DMS 273 (cell line): ENCODE measurements at regions not wholly inside any gene's neighbourhood (a gene's known extent, or its start where the extent isn't known, plus 50 kb on each side); places are given as distances from the start of the nearest gene placed in this dataset.
"Not testable (repeated sequence)": the region's sequence is repeated elsewhere in the genome, so short reads cannot be mapped to it uniquely, and the experiment has no call there.

Experiments
- DNase-seq: peaks from one replicate; lab custom pipeline; 2025; ENCODE audit not compliant: unreplicated experiment; lab: John Stamatoyannopoulos, UW

DNA sequence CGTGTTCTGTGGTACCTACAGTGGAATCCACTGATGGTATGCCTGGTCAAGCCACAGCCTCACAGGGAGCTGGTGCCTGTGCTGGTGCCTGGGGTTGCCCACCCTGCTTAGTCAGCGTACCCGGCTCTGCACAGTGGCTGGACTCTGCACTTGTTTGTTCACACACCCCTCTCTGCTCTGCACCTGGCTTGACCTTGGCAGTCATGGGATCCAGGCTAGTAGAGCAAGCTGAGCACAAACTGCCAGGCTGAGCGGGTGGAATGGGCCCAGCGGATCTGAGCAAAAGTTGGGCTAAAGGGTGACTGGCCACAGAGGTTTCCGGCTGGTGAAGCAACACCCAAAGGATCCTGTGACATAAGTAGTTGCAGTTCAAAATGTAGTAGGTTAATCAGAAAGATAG, 163.5 kb downstream of the CDH19 start:
- DNase-seq, result no peak

DNA sequence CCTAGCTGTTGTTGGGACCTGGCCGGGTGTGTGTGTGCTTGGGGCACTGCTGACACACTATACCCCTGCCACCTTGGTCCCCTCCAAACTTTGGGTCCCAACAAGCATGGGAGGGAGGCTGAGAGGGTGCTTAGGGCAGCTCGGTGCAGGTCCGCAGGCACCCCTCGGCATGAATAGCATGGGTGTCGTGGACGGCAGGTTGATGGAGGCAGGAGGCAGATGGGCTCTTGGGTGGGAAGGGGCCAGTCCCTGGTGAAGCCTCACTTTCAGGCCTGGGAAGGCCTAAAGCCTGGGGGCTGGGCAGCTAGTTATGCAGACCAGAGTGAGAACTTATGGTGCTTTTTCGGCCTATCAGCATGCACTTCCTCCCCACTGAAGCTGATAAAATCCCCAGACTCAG, 164.2 kb downstream of the CDH19 start:
- no peak for DNase-seq

DNA sequence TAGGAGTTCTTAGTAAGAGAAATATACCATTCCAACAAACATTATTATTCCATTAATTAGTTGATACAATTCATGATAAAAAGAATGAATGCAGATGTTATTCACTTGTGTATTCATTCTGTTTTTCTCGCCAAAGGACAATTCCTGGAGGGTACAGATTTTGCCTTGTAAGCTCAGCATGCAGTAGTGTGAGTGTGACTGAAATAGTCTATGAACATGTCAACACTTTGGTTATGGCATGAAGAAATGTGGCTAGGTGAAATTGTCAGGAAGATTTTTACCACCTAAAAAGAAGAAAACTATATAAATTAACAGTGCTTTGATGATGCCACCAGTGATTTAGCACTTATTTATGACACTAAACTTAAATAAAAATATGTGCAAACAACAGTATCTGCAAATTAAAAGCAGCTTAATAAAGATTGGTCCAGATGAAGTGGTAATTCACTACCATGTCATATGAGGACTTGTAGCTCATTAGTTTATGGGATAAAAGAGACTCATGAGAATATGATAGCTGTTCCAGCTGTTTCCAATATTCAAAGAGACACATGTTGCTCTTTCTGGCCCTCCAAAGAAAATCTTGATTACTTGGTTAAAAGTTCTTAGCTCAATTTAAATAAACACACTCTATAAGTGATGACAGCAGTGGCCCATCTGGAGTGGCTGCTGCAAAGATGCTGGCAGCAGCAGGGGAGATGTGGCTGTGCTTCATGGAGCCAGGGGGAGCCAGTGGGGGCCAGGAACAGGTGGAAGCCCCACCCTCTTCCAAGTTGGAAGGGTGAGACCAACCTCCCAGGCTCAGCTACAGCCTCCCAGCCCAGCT, 165.0 kb downstream of the CDH19 start:
- peak; percentile 77 for DNase-seq

DNA sequence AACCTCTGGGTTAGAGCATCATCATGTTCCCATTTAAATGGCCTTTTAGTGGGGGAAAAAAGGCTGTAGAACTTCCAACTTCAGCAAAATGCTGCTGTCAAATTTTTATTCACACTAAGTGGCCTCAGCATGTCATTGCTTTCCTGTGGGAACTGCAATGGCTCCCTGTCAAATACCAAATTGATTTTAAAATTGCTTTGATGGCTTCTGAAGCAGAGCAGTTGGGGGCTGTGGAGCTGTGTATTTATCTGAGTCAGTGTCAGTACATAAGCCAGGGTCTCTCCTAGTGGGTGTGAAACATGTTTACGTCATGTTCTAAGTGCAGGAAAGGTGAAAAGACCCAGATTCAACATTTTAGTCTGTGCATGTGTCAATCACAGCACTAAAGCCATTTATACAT, 171.3 kb downstream of the CDH19 start:
- no peak for DNase-seq

- DNase-seq, result no peak
These were observed 175.1 kb downstream of the CDH19 start for GRCh38 chr18:66428795-66429194.

DNA sequence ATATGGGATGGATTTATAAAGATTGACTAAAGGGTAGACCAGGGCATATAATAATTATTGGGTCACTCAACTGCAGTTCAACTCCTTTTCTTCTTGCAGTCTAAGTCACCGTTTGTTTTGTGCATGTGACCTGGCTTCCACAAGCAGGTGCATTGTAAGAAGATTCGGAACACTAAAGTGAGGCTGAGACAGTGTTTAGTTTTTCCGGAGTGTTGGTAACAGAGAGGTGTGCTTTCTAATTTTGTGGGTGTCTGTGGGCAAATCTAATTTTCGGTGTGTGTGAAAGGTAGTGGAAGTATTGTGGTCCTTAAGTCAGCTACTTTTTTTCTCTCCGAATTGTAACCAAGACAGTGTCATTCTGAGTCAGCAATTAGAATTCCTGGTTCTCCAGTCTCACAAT, 184.5 kb downstream of the CDH19 start:
- DNase-seq, result no peak

DNA sequence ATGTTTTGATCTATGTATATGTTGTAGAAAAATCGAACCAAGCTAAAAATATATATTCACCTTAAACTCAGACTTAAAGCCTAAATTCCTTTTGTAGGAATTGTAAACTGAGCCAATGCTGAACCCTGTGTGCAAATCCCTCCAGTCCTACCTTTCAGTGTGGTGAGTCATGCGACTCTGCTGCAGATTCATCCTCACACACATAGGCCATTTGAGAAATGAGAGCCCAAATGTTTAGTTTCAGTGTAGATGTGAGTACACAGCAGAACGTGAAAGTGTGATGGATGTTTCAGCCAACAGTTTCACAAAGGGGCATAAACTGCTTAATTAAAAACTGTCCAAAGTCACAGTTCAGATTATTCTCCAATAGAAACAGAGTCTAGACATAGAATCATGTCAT, 193.2 kb downstream of the CDH19 start:
- DNase-seq, result no peak

- no peak for DNase-seq
These were observed 208.1 kb downstream of the CDH19 start for GRCh38 chr18:66395671-66396218.

GRCh38 chr18:66393463-66393862, 210.4 kb downstream of the CDH19 start:
- DNase-seq, result no peak

DNA sequence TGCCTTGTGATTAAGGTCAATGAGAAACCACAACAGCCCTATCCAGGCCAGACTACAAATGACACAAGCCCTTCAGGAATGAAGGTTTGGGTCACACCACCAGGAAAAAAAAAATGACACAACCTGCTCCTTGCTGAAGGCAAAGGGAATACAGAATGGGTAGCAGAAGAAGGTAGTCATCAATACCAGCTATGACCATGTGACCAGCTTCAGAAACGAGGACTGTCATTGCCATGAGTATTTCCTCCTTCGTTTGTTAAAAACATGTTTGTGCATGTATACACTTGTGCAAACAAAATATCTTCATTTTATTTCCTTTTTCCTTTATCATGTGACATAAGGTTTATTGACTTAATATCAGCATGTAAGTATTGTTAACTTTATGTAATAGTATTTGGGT, 226.6 kb downstream of the CDH19 start:
- DNase-seq, result no peak

- DNase-seq, result not testable (repeated sequence)
These were observed 228.5 kb downstream of the CDH19 start for GRCh38 chr18:66375391-66375790.

GRCh38 chr18:66346833-66347588, 256.9 kb downstream of the CDH19 start:
- DNase-seq, result peak; percentile 87

- peak; percentile 42 for DNase-seq
These were observed 259.7 kb downstream of the CDH19 start for GRCh38 chr18:66344227-66344626.

DNA sequence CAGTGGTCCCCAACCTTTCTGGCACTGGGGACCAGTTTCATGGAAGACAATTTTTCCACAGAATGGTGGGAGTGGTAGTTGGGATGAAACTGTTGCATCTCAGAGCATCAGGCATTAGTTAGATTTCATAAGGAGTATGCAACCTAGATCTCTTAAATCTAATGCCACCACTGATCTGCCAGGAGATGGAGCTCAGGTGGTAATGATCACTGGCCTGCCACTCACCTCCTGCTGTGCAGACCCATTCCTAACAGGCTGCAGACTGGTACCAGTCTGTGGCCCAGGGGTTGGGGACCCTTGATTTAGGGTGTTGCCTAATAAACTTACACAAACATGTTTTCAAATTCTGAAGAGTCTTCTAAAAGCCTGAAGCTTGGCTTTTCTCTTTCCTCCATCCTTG, 261.3 kb downstream of the CDH19 start:
- DNase-seq, result peak; percentile 16

DNA sequence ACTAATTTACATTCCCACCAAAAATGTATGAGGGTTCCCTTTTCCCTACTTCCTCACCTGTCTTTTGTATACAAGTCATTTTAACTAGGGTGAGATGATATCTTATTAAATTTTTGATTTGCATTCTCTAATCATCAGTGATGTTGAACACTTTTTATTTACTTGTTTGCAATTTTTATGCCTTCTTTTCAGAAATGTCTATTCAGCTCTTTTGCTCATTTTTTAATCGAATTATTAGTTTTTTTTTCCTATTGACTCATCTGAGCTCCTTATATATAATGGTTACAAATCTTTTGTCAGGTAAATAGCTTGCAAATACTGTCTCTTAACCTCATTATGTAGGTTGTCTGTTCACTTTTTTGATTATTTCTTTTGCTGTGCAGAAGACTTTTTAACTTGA, 269.4 kb downstream of the CDH19 start:
- DNase-seq, result no peak

GRCh38 chr18:66329716-66330115, 274.2 kb downstream of the CDH19 start:
- no peak for DNase-seq

DNA sequence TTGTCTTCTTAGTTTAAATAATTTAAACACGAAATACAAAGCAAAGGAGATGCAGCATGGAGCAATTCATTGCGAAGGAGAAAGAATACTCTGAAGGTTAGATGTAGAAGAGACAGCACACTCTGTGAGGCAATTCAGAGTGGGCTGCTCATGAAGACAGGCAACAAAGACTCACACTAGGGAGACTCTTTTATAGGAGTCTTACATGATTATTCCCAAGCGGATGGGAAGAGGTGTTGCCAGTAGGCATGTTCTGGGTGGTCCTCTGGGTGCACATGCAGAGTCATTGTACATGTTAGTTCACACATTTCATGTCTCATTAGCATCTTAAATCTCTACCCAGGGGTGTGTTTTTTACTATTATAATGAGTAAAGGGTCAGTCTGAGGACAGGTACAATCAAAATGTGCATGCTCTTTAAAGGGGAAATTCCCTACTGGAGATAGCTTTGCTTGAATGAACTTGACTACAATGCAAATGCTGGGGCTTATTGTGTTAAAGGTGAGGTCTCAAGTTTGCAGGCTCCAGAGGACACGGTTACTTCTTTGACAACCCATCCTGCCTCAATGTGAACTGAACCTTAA, 275.5 kb downstream of the CDH19 start:
- DNase-seq, result no peak

DNA sequence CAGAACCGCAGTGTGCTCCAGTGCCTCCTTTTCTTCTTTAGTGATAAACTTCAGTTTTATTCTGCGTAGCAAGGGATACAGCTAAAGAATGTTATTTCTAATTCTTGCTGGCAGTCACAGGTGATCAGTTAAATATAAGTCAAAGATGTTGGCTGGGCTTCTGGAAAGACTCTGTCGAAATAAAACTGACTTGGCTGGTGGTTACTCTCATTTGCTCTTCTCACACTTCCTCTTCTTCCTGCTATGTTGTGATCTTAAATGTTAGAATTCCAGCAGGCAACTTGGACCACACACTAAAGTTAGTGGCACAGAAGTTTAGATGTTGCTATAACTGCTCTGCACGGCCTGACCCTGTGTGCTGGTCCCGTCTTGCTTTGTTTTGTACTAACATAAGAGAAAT, 278.6 kb downstream of the CDH19 start:
- no peak for DNase-seq

DNA sequence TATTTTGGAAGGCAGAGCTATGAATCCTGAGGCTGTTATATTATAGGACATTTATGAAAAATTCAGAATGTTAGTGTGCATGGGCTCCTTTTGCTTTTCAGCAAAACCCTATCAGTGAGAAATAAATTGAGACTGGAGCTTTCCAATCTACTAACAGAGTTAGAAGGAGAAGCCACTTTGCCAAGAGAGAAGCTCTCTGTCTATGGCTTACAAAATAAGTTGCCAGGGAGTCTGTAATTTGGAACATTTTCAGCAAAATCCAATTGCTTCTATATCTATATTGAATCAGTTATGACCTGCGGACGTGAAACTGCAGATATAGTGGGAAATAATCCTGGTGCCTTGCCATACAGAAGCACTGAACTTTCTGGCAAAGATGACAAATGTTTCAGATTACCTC, 279.3 kb downstream of the CDH19 start:
- no peak for DNase-seq

DNA sequence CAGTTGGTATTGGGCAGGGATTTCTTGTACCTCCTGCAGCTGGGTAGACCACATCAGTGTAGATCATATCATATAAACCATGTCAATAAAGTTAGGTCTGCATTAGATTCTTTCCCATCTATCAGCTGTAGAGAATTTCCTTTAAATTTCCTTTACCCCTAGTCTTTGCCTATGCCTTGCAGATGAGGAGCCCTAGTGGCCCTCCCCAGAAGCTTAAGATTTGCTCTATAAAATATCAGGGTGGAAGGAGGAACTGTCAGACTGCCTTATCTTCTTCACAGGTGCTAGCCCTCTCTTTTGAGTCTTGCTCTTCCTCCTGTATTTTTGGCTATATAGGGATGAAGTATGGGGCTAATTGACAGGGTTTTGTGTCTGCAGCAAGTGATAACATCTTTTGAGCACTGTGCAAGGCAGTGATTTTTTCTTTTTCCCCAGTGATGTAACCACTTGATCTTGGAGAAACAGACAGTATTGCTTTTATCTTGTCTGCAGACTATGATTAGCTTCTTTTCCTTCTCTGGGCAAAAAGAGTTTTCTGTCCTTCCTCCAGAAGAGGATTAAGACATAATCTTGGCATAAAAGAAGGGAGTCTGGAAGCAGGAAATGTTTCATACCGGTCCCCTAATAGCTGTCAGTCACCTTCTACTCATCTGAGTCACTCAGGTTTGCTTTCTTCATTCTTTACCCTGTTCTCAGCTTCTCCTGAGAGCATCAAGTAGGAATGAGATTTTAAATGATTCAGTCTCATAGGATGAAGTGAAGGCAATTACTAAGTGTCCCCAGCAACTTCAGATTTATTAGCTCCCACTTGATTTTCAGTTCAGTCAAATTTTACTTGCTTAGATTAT, 286.4 kb downstream of the CDH19 start:
- no peak for DNase-seq

GRCh38 chr18:66316701-66317100, 287.2 kb downstream of the CDH19 start:
- DNase-seq, result no peak
